ENCODE measurements at regions not wholly inside any gene's neighbourhood (a gene's known extent, or its start where the extent isn't known, plus 50 kb on each side); places are given as distances from the start of the nearest gene placed in this dataset.

GRCh38 chr11:25860677-25861450 lies 471.1 kb upstream of the ANO3 start:
- Histone ChIP-seq H2AFZ (no peak overlapping the region), H3K79me2 (ENCODE audit: insufficient read depth) (no peaks in the 10 kb centered on the region), H3K9me2 (ENCODE audit: insufficient read depth) (no peaks in the 10 kb centered on the region), H3K27me3 (replicated peaks; ENCODE audit: insufficient read depth) (no peaks in the 10 kb centered on the region), H3K4me1 (ENCODE audit: insufficient read depth) (no peaks in the 10 kb centered on the region), H3K4me3 (no peak overlapping the region), H3K9ac (no peak overlapping the region), H3K27ac (no peak overlapping the region), H3K36me3 (ENCODE audit: low read depth) (no peaks in the 10 kb centered on the region), H3F3A (ENCODE audit: insufficient read depth) (no peaks in the 10 kb centered on the region), H3K9me3 (ENCODE audit: low read depth) (no peaks in the 10 kb centered on the region), H4K20me1 (ENCODE audit: insufficient read depth) (no peaks in the 10 kb centered on the region), H3K4me2 (ENCODE audit: unreplicated experiment) (no peak overlapping the region)
- no peak for TF ChIP-seq EZH2 (IDR thresholded peaks at IDR 0.05; ENCODE audit: insufficient read depth, poor library complexity, severe bottlenecking)
- no peak for TF ChIP-seq EZH2phosphoT487 (IDR thresholded peaks at IDR 0.05; ENCODE audit: insufficient read depth, low read depth)
- in situ Hi-C loops (cut with MboI): no loop called here
- DNase-seq: peak; percentile 1
- WGBS, 2 experiments (ENCODE audit: low coverage in 1 of 2, low lambda C conversion rate in 2 of 2, missing lambda C conversion rate in 2 of 2): 15 to 16% methylated on average over 2 of the region's 2 CpGs

GRCh38 chr11:25862159-25862558 lies 469.8 kb upstream of the ANO3 start:
- Histone ChIP-seq H3K4me1 (ENCODE audit: insufficient read depth) (no peaks in the 10 kb centered on the region), H3K9me2 (ENCODE audit: insufficient read depth) (no peaks in the 10 kb centered on the region), H3K9me3 (ENCODE audit: low read depth) (no peaks in the 10 kb centered on the region), H3K36me3 (ENCODE audit: low read depth) (no peaks in the 10 kb centered on the region), H3F3A (ENCODE audit: insufficient read depth) (no peaks in the 10 kb centered on the region), H3K27me3 (replicated peaks; ENCODE audit: insufficient read depth) (no peaks in the 10 kb centered on the region), H2AFZ (no peak overlapping the region), H4K20me1 (ENCODE audit: insufficient read depth) (no peaks in the 10 kb centered on the region), H3K4me2 (ENCODE audit: unreplicated experiment) (no peak overlapping the region), H3K4me3 (no peak overlapping the region), H3K9ac (no peak overlapping the region), H3K27ac (no peak overlapping the region), H3K79me2 (ENCODE audit: insufficient read depth) (no peaks in the 10 kb centered on the region)
- no peak for DNase-seq
- WGBS, 2 experiments (ENCODE audit: low coverage in 1 of 2, low lambda C conversion rate in 2 of 2, missing lambda C conversion rate in 2 of 2): 68 to 78% methylated on average over 1 of the region's 1 CpG
- in situ Hi-C loops (cut with MboI): no loop called here
- TF ChIP-seq EZH2phosphoT487 (IDR thresholded peaks at IDR 0.05; ENCODE audit: insufficient read depth, low read depth): no peak

GRCh38 chr11:25863986-25864385 lies 467.9 kb upstream of the ANO3 start:
- Histone ChIP-seq H3K9me2 (ENCODE audit: insufficient read depth) (no peaks in the 10 kb centered on the region), H3K4me2 (ENCODE audit: unreplicated experiment) (no peak overlapping the region), H3K4me1 (ENCODE audit: insufficient read depth) (no peaks in the 10 kb centered on the region), H3K4me3 (no peak overlapping the region), H3F3A (ENCODE audit: insufficient read depth) (no peaks in the 10 kb centered on the region), H3K36me3 (ENCODE audit: low read depth) (no peaks in the 10 kb centered on the region), H3K9me3 (ENCODE audit: low read depth) (no peaks in the 10 kb centered on the region), H4K20me1 (ENCODE audit: insufficient read depth) (no peaks in the 10 kb centered on the region), H2AFZ (no peak overlapping the region), H3K9ac (no peak overlapping the region), H3K27me3 (replicated peaks; ENCODE audit: insufficient read depth) (no peaks in the 10 kb centered on the region), H3K27ac (no peak overlapping the region), H3K79me2 (ENCODE audit: insufficient read depth) (no peaks in the 10 kb centered on the region)
- 34 to 37% methylated on average over 3 of the region's 3 CpGs for WGBS, 2 experiments (ENCODE audit: low coverage in 1 of 2, low lambda C conversion rate in 2 of 2, missing lambda C conversion rate in 2 of 2)
- TF ChIP-seq EZH2 (IDR thresholded peaks at IDR 0.05; ENCODE audit: insufficient read depth, poor library complexity, severe bottlenecking) (no peak), EZH2phosphoT487 (IDR thresholded peaks at IDR 0.05; ENCODE audit: insufficient read depth, low read depth) (no peak)
- in situ Hi-C loops (cut with MboI): no loop called here
- DNase-seq: no peak

- TF ChIP-seq EZH2 (IDR thresholded peaks at IDR 0.05; ENCODE audit: insufficient read depth, poor library complexity, severe bottlenecking) (no peak), EZH2phosphoT487 (IDR thresholded peaks at IDR 0.05; ENCODE audit: insufficient read depth, low read depth) (no peak)
- DNase-seq: no peak
- H3K27me3 ChIP-seq (replicated peaks; ENCODE audit: insufficient read depth): no peaks in the 10 kb centered on the region
- in situ Hi-C loops (cut with MboI): no loop called here
- H3K36me3 ChIP-seq (ENCODE audit: low read depth): no peaks in the 10 kb centered on the region
- no peaks in the 10 kb centered on the region for H3F3A ChIP-seq (ENCODE audit: insufficient read depth)
- H3K9me2 ChIP-seq (ENCODE audit: insufficient read depth): no peaks in the 10 kb centered on the region
- H3K9me3 ChIP-seq (ENCODE audit: low read depth): no peaks in the 10 kb centered on the region
- H4K20me1 ChIP-seq (ENCODE audit: insufficient read depth): no peaks in the 10 kb centered on the region
- H3K27ac ChIP-seq: no peak overlapping the region
- 27 to 32% methylated on average over 3 of the region's 3 CpGs for WGBS, 2 experiments (ENCODE audit: low coverage in 1 of 2, low lambda C conversion rate in 2 of 2, missing lambda C conversion rate in 2 of 2)
- H3K9ac ChIP-seq: no peak overlapping the region
- no peaks in the 10 kb centered on the region for H3K4me1 ChIP-seq (ENCODE audit: insufficient read depth)
- no peak overlapping the region for H2AFZ ChIP-seq
- no peak overlapping the region for H3K4me2 ChIP-seq (ENCODE audit: unreplicated experiment)
- H3K79me2 ChIP-seq (ENCODE audit: insufficient read depth): no peaks in the 10 kb centered on the region
- H3K4me3 ChIP-seq: no peak overlapping the region
These were observed 455.4 kb upstream of the ANO3 start for GRCh38 chr11:25876456-25876965.

All from GM23248 (cell line).